H9 (cell line): ENCODE measurements at regions not wholly inside any gene's neighbourhood (a gene's known extent, or its start where the extent isn't known, plus 50 kb on each side); places are given as distances from the start of the nearest gene placed in this dataset.

Experiments used
- DNase-seq: peaks from one replicate; pipeline ENCODE4 v3.0.0-alpha.2; 2017
- H2AFZ ChIP-seq: one replicate; pipeline ENCODE4 v1.6.1; 2013; ENCODE audit warnings: mild to moderate bottlenecking, low read length, control low read depth, moderate library complexity
- H2AK5ac ChIP-seq: 2 replicates; pipeline ENCODE4 v1.6.1; 2013; ENCODE audit warnings: low read length, control low read depth, mixed read lengths; ENCODE audit not compliant: insufficient read length
- H2BK120ac ChIP-seq: one replicate; pipeline ENCODE4 v1.6.1; 2013; ENCODE audit warnings: low read depth, mild to moderate bottlenecking, low read length, control low read depth, inconsistent platforms; ENCODE audit not compliant: poor library complexity, severe bottlenecking
- H2BK12ac ChIP-seq: 2 replicates; pipeline ENCODE4 v1.6.1; 2013; ENCODE audit warnings: low read length, control low read depth, mixed read lengths, low read depth; ENCODE audit not compliant: insufficient read length
- H2BK15ac ChIP-seq: 2 replicates; pipeline ENCODE4 v1.6.1; 2013; ENCODE audit warnings: low read depth, low read length, control low read depth
- H2BK20ac ChIP-seq: one replicate; pipeline ENCODE4 v1.6.1; 2013; ENCODE audit warnings: low read depth, mild to moderate bottlenecking, low read length, control low read depth, inconsistent platforms; ENCODE audit not compliant: poor library complexity, severe bottlenecking
- H2BK5ac ChIP-seq: 2 replicates; pipeline ENCODE4 v1.6.1; 2013; ENCODE audit warnings: low read length, control low read depth, mixed read lengths; ENCODE audit not compliant: insufficient read length
- H3K14ac ChIP-seq: 2 replicates; pipeline ENCODE4 v1.6.1; 2013; ENCODE audit warnings: low read length, control low read depth; ENCODE audit not compliant: insufficient read depth
- H3K18ac ChIP-seq: 2 replicates; pipeline ENCODE4 v1.6.1; 2013; ENCODE audit warnings: low read depth, mild to moderate bottlenecking, mixed read lengths, low read length, control low read depth; ENCODE audit not compliant: insufficient read length
- H3K23ac ChIP-seq: 2 replicates; pipeline ENCODE4 v1.6.1; 2013; ENCODE audit warnings: low read length, control low read depth, mixed read lengths, low read depth; ENCODE audit not compliant: insufficient read length
- H3K23me2 ChIP-seq: 2 replicates; pipeline ENCODE4 v1.6.1; 2013; ENCODE audit warnings: low read depth, mild to moderate bottlenecking, mixed read lengths, low read length, control low read depth; ENCODE audit not compliant: insufficient read length, poor library complexity, severe bottlenecking
- H3K27ac ChIP-seq: 2 replicates; pipeline ENCODE4 v1.5.1; 2013; ENCODE audit warnings: low read length, control low read depth, mixed read lengths, low read depth; ENCODE audit not compliant: insufficient read length
- H3K27me3 ChIP-seq: 2 replicates; pipeline ENCODE4 v1.6.1; 2013; ENCODE audit warnings: low read length, control low read depth, inconsistent platforms; ENCODE audit not compliant: insufficient read depth
- H3K4ac ChIP-seq: 2 replicates; pipeline ENCODE4 v1.6.1; 2013; ENCODE audit warnings: low read depth, mild to moderate bottlenecking, control low read depth, inconsistent platforms, low read length, moderate library complexity
- H3K4me1 ChIP-seq: 2 replicates; pipeline ENCODE4 v1.6.1; 2013; ENCODE audit warnings: low read length, control low read depth, inconsistent platforms; ENCODE audit not compliant: insufficient read depth
- H3K4me2 ChIP-seq: 2 replicates; pipeline ENCODE4 v1.6.1; 2013; ENCODE audit warnings: low read length, control low read depth, mixed read lengths; ENCODE audit not compliant: insufficient read length, insufficient read depth
- H3K56ac ChIP-seq: 2 replicates; pipeline ENCODE4 v1.6.1; 2013; ENCODE audit warnings: low read depth, mild to moderate bottlenecking, mixed read lengths, low read length, control low read depth; ENCODE audit not compliant: insufficient read length
- H3K79me1 ChIP-seq: 2 replicates; pipeline ENCODE4 v1.6.1; 2013; ENCODE audit warnings: low read depth, mild to moderate bottlenecking, moderate library complexity, low read length, control low read depth, inconsistent platforms; ENCODE audit not compliant: insufficient read depth, poor library complexity, severe bottlenecking
- H3K79me2 ChIP-seq: 2 replicates; pipeline ENCODE4 v1.6.1; 2013; ENCODE audit warnings: low read length, control low read depth, inconsistent platforms; ENCODE audit not compliant: insufficient read depth
- H3K9ac ChIP-seq: 2 replicates; pipeline ENCODE4 v1.6.1; 2013; ENCODE audit warnings: low read length, control low read depth, mixed read lengths; ENCODE audit not compliant: insufficient read length; ENCODE audit errors: extremely low read depth
- H3K9me3 ChIP-seq: one replicate; pipeline ENCODE4 v1.6.1; 2013; ENCODE audit warnings: low read depth, low read length, inconsistent platforms; ENCODE audit not compliant: control insufficient read depth
- H3T11ph ChIP-seq: one replicate; pipeline ENCODE4 v1.6.1; 2013; ENCODE audit warnings: mild to moderate bottlenecking, low read length, control low read depth, inconsistent platforms
- H4K20me1 ChIP-seq: one replicate; pipeline ENCODE4 v1.6.1; 2013; ENCODE audit not compliant: control insufficient read depth, insufficient read length, insufficient read depth
- H4K5ac ChIP-seq: 2 replicates; pipeline ENCODE4 v1.6.1; 2013; ENCODE audit warnings: low read depth, mild to moderate bottlenecking, mixed read lengths, low read length, control low read depth; ENCODE audit not compliant: insufficient read length
- H4K8ac ChIP-seq: replicated peaks from 2 replicates; pipeline ENCODE4 v1.6.1; 2013; ENCODE audit warnings: low read length, control low read depth, mixed read lengths, low read depth; ENCODE audit not compliant: insufficient read length
- H4K91ac ChIP-seq: 2 replicates; pipeline ENCODE4 v1.6.1; 2013; ENCODE audit warnings: low read depth, mild to moderate bottlenecking, moderate library complexity, mixed read lengths, low read length, control low read depth; ENCODE audit not compliant: insufficient read length
- H3K27ac Mint-ChIP-seq, 3 experiments: 2 replicates in 2 of 3; 3 replicates in 1 of 3; pipeline ENCODE4 v1.8.0; 2020 to 2021; ENCODE audit warnings: mixed read lengths in 3 of 3, mild to moderate bottlenecking in 1 of 3, moderate library complexity in 1 of 3
- H3K27me3 Mint-ChIP-seq: 2 replicates; pipeline ENCODE4 v1.8.0; 2021; ENCODE audit warnings: low read depth, mild to moderate bottlenecking, moderate library complexity, mixed read lengths
- H3K36me3 Mint-ChIP-seq, 3 experiments: 2 replicates in 2 of 3; 3 replicates in 1 of 3; pipeline ENCODE4 v1.8.0; 2020 to 2021; ENCODE audit warnings: low read depth in 3 of 3, mixed read lengths in 3 of 3; ENCODE audit not compliant: insufficient read depth in 1 of 3
- H3K4me1 Mint-ChIP-seq, 2 experiments: 2 replicates each; pipeline ENCODE4 v1.8.0; 2020; ENCODE audit warnings: mixed read lengths in 2 of 2
- H3K4me3 Mint-ChIP-seq, 2 experiments: 2 replicates in 1 of 2; 3 replicates in 1 of 2; pipeline ENCODE4 v1.8.0; 2020 to 2021; ENCODE audit warnings: mild to moderate bottlenecking in 2 of 2, mixed read lengths in 2 of 2, moderate library complexity in 1 of 2
- H3K9me3 Mint-ChIP-seq, 2 experiments: 2 replicates in 1 of 2; 3 replicates in 1 of 2; pipeline ENCODE4 v1.8.0; 2020; ENCODE audit warnings: mild to moderate bottlenecking in 2 of 2, mixed read lengths in 2 of 2, moderate library complexity in 1 of 2
- WGBS: extraction: QIAGEN DNeasy Blood & Tissue Kit; methylation state at CpG from one replicate; pipeline ENCODE4 v1.1.7; 2013; ENCODE audit warnings: missing lambda C conversion rate, low lambda C conversion rate, mixed read lengths; ENCODE audit not compliant: insufficient read length; ENCODE audit errors: extremely low coverage; 5-methylcytosine and 5-hydroxymethylcytosine counted together
- TF ChIP-seq, protein P1 (sequence below): fragments of 200-600 bp; sonication (generic); conservative IDR thresholded peaks from 3 replicates; pipeline ENCODE4 v1.8.0; 2021; ENCODE audit warnings: antibody characterized with exemption, mild to moderate bottlenecking

GRCh38 chr16:77509051-77509450 is 74.2 kb upstream of the ADAMTS18 start:
- H2BK15ac ChIP-seq, result no peak overlapping the region
- H3K14ac ChIP-seq, result no peak overlapping the region
- H3K9me3 ChIP-seq, result no peaks in the 10 kb centered on the region
- no peaks in the 10 kb centered on the region for H3K23me2 ChIP-seq
- H4K20me1 ChIP-seq, result no peaks in the 10 kb centered on the region
- H4K91ac ChIP-seq, result no peak overlapping the region
- no peak overlapping the region for H2BK5ac ChIP-seq
- H3K27ac ChIP-seq, result no peak overlapping the region
- Mint-ChIP-seq H3K4me3 (no peak overlapping the region), H3K36me3 (no peaks in the 10 kb centered on the region), H3K27ac (no peak overlapping the region), H3K27me3 (peaks cover 9% of the 10 kb centered on the region), H3K4me1 (peaks cover 2 to 3% of the 10 kb centered on the region in 2 experiments; a peak in 3 of 4 replicates), H3K9me3 (no peaks in the 10 kb centered on the region)
- no peak overlapping the region for H2BK120ac ChIP-seq
- H3K4ac ChIP-seq, result no peak overlapping the region
- H3K4me1 ChIP-seq, result no peaks in the 10 kb centered on the region
- no CpG with 5 or more reads among the region's 5 CpGs for WGBS
- no peak overlapping the region for H4K5ac ChIP-seq
- no peak overlapping the region for H3K56ac ChIP-seq
- no peaks in the 10 kb centered on the region for H3K27me3 ChIP-seq
- H3K79me1 ChIP-seq, result no peaks in the 10 kb centered on the region
- H4K8ac ChIP-seq, result no peak overlapping the region
- TF ChIP-seq, protein P1, sequence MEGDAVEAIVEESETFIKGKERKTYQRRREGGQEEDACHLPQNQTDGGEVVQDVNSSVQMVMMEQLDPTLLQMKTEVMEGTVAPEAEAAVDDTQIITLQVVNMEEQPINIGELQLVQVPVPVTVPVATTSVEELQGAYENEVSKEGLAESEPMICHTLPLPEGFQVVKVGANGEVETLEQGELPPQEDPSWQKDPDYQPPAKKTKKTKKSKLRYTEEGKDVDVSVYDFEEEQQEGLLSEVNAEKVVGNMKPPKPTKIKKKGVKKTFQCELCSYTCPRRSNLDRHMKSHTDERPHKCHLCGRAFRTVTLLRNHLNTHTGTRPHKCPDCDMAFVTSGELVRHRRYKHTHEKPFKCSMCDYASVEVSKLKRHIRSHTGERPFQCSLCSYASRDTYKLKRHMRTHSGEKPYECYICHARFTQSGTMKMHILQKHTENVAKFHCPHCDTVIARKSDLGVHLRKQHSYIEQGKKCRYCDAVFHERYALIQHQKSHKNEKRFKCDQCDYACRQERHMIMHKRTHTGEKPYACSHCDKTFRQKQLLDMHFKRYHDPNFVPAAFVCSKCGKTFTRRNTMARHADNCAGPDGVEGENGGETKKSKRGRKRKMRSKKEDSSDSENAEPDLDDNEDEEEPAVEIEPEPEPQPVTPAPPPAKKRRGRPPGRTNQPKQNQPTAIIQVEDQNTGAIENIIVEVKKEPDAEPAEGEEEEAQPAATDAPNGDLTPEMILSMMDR, result no peak
- no peak overlapping the region for H2BK20ac ChIP-seq
- H3K79me2 ChIP-seq, result no peaks in the 10 kb centered on the region
- no peak overlapping the region for H2BK12ac ChIP-seq
- H2AFZ ChIP-seq, result no peak overlapping the region
- H3K9ac ChIP-seq, result no peak overlapping the region
- no peak for DNase-seq
- no peak overlapping the region for H3T11ph ChIP-seq
- H2AK5ac ChIP-seq, result no peak overlapping the region
- H3K23ac ChIP-seq, result no peak overlapping the region
- H3K18ac ChIP-seq, result no peak overlapping the region
- no peak overlapping the region for H3K4me2 ChIP-seq
